ENCODE measurements at regions not wholly inside any gene's neighbourhood (a gene's known extent, or its start where the extent isn't known, plus 50 kb on each side); places are given as distances from the start of the nearest gene placed in this dataset.

GRCh38 chr12:46524778-46525177 is 152.2 kb upstream of the SLC38A2 start (continued):
- TF ChIP-seq REST (IDR thresholded peaks at IDR 0.05; ENCODE audit: low read depth, low read length) (peak; percentile 45; the same call in 1 of the 2 replicates), EZH2phosphoT487 (IDR thresholded peaks at IDR 0.05; ENCODE audit: borderline replicate concordance, low read depth) (no peak), GABPA (IDR thresholded peaks at IDR 0.05; ENCODE audit: low read depth) (no peak), MXI1 (IDR thresholded peaks at IDR 0.05; ENCODE audit: low read depth, low read length) (no peak), TCF12 (IDR thresholded peaks at IDR 0.05) (peak; percentile 99), JUND (IDR thresholded peaks at IDR 0.05) (peak; percentile 76), TAF1 (IDR thresholded peaks at IDR 0.05; ENCODE audit: borderline replicate concordance, low read depth, low read length) (no peak), NRF1 (IDR thresholded peaks at IDR 0.05; ENCODE audit: low read depth, low read length) (no peak), MAX (IDR thresholded peaks at IDR 0.05; ENCODE audit: low read depth) (peak; percentile 70), PBX3 (IDR thresholded peaks at IDR 0.05) (peak; percentile 96)

GRCh38 chr12:46523863-46524770 is 151.5 kb upstream of the SLC38A2 start:
- no peaks in the 10 kb centered on the region for H4K20me1 ChIP-seq (ENCODE audit: insufficient read depth)
- peak overlapping the region; percentile 89 to 99 for H3K27ac ChIP-seq (ENCODE audit: low read depth in 2 of 2, low read length in 1 of 2)
- no peaks in the 10 kb centered on the region for H3K9me3 ChIP-seq
- POLR2A ChIA-PET: interaction anchor here (1.2 kb wide), 1 partner anchor 140 kb away, joined by 3 read pairs; no protein-coding TSS in a partner anchor
- CTCF ChIA-PET: interaction anchor here (1.6 to 2.8 kb wide), 3 partner anchors 8 to 23 kb away, joined by 3 to 8 read pairs (median 4); no protein-coding TSS in a partner anchor
- DNase-seq: no peak
- H3K4me3 ChIP-seq (ENCODE audit: low read depth in 2 of 2, low read length in 1 of 2): peak overlapping the region; percentile 29 to 47; a peak in 3 of 4 replicates
- peak overlapping the region; percentile 74 for H3K9ac ChIP-seq
- H3K4me1 ChIP-seq (ENCODE audit: control insufficient read depth in 1 of 2, insufficient read depth in 2 of 2, low read depth in 1 of 2, low read length in 1 of 2): peaks cover 11 to 25% of the 10 kb centered on the region in 2 experiments
- H3K27me3 ChIP-seq (ENCODE audit: insufficient read depth): no peaks in the 10 kb centered on the region
- no peak overlapping the region for H2AFZ ChIP-seq (ENCODE audit: low read depth)
- peaks cover 31% of the 10 kb centered on the region for H3F3A ChIP-seq (replicated peaks; ENCODE audit: insufficient read depth)
- 14% methylated on average over 10 of the region's 10 CpGs for WGBS (ENCODE audit: low lambda C conversion rate)
- peak overlapping the region; percentile 80 for H3K4me2 ChIP-seq
- H3K9me2 ChIP-seq: no peaks in the 10 kb centered on the region
- H3K79me2 ChIP-seq (ENCODE audit: insufficient read depth): peaks cover 26% of the 10 kb centered on the region
- no peaks in the 10 kb centered on the region for H3K36me3 ChIP-seq (replicated peaks in 1 of 2; ENCODE audit: control insufficient read depth in 1 of 2, insufficient read depth in 2 of 2, low read length in 1 of 2)
- TF ChIP-seq IRF3 (IDR thresholded peaks at IDR 0.05; ENCODE audit: low read depth, low read length) (no peak), USF1 (IDR thresholded peaks at IDR 0.05; ENCODE audit: borderline replicate concordance, low read depth) (peak; percentile 41; the same call in 1 of the 2 replicates), POLR2AphosphoS5 (IDR thresholded peaks at IDR 0.05; ENCODE audit: low read depth, low read length) (peak; percentile 92), FOXM1 (IDR thresholded peaks at IDR 0.05; ENCODE audit: low read depth) (peak; percentile 93), TAF1 (IDR thresholded peaks at IDR 0.05; ENCODE audit: borderline replicate concordance, low read depth, low read length) (peak; percentile 57; the same call in 1 of the 2 replicates), MEF2A (IDR thresholded peaks at IDR 0.05; ENCODE audit: borderline replicate concordance, low read depth) (no peak), FOSL2 (IDR thresholded peaks at IDR 0.05; ENCODE audit: borderline replicate concordance, low read depth) (peak; percentile 92), MAX (IDR thresholded peaks at IDR 0.05; ENCODE audit: low read depth) (peak; percentile 63), PBX3 (IDR thresholded peaks at IDR 0.05) (peak; percentile 84), SIN3A (IDR thresholded peaks at IDR 0.05; ENCODE audit: borderline replicate concordance, low read depth, low read length) (peak; percentile 45; the same call in 1 of the 2 replicates), RFX5 (IDR thresholded peaks at IDR 0.05; ENCODE audit: low read length) (peak; percentile 54; the same call in 1 of the 2 replicates)
